ENCODE measurements at regions not wholly inside any gene's neighbourhood (a gene's known extent, or its start where the extent isn't known, plus 50 kb on each side); places are given as distances from the start of the nearest gene placed in this dataset.
"Not testable (repeated sequence)": the region's sequence is repeated elsewhere in the genome, so short reads cannot be mapped to it uniquely, and the experiment has no call there.

DNA sequence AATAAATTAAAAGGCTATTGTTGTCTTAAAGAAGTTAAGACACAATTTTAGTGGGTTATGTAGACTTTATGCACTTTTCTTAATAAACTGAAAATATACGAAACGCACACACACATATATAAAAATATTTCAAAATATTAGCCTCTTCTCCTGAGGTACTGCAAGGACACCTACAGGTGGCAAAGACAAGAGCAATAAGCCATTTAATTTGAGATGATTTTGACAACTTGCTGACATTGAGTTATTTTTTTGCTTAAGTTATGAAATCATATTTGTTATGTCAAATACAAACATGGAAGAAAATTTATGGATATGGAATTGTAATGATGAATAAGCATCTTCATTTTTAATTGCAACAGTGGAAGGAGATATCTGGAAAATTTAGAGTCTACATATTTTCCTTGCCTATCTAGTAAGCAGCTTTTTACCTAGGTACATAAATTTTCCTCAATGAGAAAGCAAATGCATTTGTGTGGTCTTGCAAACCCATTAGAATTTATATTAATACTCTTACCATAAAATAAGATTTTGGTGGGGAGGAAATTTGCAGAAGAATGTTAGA is 301.6 kb downstream of the ISL1 start:
- intact Hi-C loops (cut with DNase I; ENCODE audit: low total_unique reads), result no loop called here
- no peak overlapping the region for H3K4me3 ChIP-seq (ENCODE audit: low read depth, poor library complexity, severe bottlenecking)
- no peak for DNase-seq (ENCODE audit: low spot score in 2 of 2)
- no peak for TF ChIP-seq POLR2A (IDR thresholded peaks at IDR 0.05)
- TF ChIP-seq, protein P1, sequence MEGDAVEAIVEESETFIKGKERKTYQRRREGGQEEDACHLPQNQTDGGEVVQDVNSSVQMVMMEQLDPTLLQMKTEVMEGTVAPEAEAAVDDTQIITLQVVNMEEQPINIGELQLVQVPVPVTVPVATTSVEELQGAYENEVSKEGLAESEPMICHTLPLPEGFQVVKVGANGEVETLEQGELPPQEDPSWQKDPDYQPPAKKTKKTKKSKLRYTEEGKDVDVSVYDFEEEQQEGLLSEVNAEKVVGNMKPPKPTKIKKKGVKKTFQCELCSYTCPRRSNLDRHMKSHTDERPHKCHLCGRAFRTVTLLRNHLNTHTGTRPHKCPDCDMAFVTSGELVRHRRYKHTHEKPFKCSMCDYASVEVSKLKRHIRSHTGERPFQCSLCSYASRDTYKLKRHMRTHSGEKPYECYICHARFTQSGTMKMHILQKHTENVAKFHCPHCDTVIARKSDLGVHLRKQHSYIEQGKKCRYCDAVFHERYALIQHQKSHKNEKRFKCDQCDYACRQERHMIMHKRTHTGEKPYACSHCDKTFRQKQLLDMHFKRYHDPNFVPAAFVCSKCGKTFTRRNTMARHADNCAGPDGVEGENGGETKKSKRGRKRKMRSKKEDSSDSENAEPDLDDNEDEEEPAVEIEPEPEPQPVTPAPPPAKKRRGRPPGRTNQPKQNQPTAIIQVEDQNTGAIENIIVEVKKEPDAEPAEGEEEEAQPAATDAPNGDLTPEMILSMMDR (IDR thresholded peaks at IDR 0.05), result no peak
- 45 to 54% methylated on average over 2 of the region's 2 CpGs for WGBS, 2 donors

DNA sequence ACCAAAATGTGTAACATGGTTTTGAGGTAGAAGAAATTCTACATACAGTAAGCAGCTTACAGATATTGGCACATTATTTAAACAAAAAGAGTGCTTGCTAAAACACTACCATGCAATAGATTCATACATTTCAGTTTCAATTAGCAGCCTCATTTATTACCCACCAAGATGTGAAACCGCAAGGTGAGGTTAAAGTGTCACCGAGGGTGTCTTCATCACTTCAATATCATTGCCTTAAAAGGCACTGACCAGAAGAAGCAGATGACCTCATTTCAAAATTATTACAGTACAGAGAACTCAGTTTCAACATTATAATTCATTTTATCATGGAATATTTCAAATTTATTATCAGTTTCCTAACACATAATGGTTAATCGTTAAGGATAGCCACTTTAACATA is 302.2 kb downstream of the ISL1 start:
- DNase-seq (ENCODE audit: low spot score in 2 of 2), result no peak
- no peak for TF ChIP-seq POLR2A (IDR thresholded peaks at IDR 0.05)
- TF ChIP-seq, protein P1 (IDR thresholded peaks at IDR 0.05), result no peak
- 87 to 92% methylated on average over 3 of the region's 3 CpGs for whole genome bisulfite sequencing, 2 donors
- intact Hi-C loops (cut with DNase I; ENCODE audit: low total_unique reads), result no loop called here
- H3K4me3 ChIP-seq (ENCODE audit: low read depth, poor library complexity, severe bottlenecking), result no peak overlapping the region

DNA sequence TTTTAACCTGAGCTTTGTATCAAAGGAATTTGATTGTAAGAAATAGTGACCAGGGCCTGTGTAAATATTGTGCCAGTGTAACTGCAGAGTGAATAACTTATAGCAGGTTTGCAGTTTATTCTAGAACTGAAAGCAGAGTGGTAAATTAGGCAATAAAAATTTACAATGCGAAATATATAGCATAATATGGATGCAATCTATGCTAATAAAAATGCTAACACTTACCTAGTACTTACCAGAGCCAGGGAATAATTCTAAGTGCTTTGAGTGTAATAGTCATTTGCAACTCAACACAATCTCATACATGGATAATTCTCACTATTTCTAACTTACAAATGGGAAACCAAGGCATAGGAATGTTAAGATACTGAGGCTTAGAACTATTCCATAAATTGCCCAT is 303.4 kb downstream of the ISL1 start:
- TF ChIP-seq POLR2A (IDR thresholded peaks at IDR 0.05), result no peak
- TF ChIP-seq, protein P1 (IDR thresholded peaks at IDR 0.05), result no peak
- H3K4me3 ChIP-seq (ENCODE audit: low read depth, poor library complexity, severe bottlenecking), result no peak overlapping the region
- 84 to 87% methylated on average over 1 of the region's 1 CpG for WGBS, 2 donors
- DNase-seq (ENCODE audit: low spot score in 2 of 2), result no peak
- intact Hi-C loops (cut with DNase I; ENCODE audit: low total_unique reads), result no loop called here

DNA sequence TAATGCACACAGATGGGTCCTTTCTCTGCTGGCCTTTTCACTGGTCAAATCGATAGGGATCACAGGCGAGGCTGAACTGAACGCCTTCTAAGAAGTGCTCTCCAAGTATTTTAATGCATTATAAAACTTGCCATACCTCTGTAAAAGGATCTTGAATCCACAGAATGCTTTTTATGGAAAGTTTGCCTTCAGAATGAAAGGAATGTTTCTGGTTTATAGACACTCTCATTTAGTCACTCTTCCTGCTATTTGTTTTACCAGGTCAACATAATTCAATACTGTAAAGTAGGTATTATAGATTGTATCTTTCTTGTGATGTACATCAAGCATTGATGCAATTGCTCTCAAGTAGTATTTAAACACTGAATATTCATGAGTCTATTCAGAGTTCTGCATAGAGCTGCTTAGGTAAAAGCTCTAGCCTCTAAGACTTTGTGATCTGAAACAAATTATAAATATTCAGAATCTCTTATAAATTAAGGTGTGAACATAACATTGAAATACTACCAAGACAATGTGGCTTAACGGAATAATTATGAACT is 308.4 kb downstream of the ISL1 start:
- intact Hi-C loops (cut with DNase I; ENCODE audit: low total_unique reads), result no loop called here
- 83 to 84% methylated on average over 4 of the region's 4 CpGs for WGBS, 2 donors
- DNase-seq (ENCODE audit: low spot score in 2 of 2), result no peak
- H3K4me3 ChIP-seq (ENCODE audit: low read depth, poor library complexity, severe bottlenecking), result no peak overlapping the region
- TF ChIP-seq POLR2A (IDR thresholded peaks at IDR 0.05), result no peak
- TF ChIP-seq, protein P1 (IDR thresholded peaks at IDR 0.05), result no peak

DNA sequence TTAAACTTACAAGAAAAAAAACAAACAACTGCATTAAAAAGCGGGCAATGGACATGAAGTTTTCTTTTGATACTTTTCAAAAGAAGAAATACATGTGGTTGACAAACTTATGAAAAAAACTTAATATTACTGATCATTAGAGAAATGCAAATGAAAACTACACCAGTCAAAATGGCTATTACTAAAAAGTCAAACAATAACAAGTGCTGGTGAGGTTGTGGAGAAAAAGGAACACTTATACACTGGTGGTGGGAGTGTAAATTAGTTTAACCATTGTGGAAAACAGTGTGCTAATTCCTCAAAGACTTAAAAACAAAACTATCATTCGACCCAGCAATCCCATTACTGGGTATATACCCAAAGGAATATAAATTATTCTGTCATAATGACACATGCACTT is 311.6 kb downstream of the ISL1 start:
- 77 to 85% methylated on average over 2 of the region's 2 CpGs for WGBS, 2 donors
- TF ChIP-seq POLR2A (IDR thresholded peaks at IDR 0.05), result no peak
- TF ChIP-seq, protein P1 (IDR thresholded peaks at IDR 0.05), result no peak
- intact Hi-C loops (cut with DNase I; ENCODE audit: low total_unique reads), result no loop called here
- no peak for DNase-seq (ENCODE audit: low spot score in 2 of 2)
- H3K4me3 ChIP-seq (ENCODE audit: low read depth, poor library complexity, severe bottlenecking), result no peak overlapping the region

DNA sequence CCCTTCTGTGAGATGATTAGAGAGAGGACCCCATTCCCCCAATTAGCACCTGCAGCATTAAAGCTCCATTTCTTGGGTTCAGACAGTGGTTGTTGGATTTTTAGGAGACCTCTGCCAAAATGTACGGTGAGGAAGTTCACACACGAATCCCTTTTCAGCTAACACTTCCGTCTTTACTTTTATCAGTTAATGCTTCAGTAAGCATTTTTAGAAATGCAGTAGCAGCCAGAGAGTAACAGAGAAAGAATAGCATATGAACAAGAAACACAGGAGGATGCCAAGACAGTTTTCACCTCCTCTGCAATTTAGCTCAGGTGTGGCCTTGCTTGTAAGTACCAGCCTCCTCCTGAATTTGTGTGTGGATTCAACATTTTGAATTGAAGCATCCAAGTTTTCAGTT is 312.9 kb downstream of the ISL1 start:
- intact Hi-C loops (cut with DNase I; ENCODE audit: low total_unique reads), result no loop called here
- no peak for TF ChIP-seq POLR2A (IDR thresholded peaks at IDR 0.05)
- TF ChIP-seq, protein P1 (IDR thresholded peaks at IDR 0.05), result no peak
- whole genome bisulfite sequencing, 2 donors, result 81 to 86% methylated on average over 3 of the region's 3 CpGs
- DNase-seq (ENCODE audit: low spot score in 2 of 2), result no peak
- no peak overlapping the region for H3K4me3 ChIP-seq (ENCODE audit: low read depth, poor library complexity, severe bottlenecking)

DNA sequence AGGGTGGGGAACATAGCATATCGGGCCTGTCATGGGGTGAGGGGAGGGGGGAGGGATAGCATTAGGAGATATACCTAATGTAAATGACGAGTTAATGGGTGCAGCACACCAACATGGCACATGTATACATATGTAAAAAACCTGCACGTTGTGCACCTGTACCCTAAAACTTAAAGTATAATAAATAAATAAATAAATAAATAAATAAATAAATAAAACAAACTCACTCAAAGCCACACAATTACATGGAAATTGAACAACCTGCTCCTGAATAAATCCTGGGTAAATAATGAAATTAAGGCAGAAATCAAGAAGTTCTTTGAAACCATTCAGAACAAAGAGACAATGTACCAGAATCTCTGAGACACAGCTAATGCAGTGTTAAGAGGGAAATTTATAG is 318.8 kb downstream of the ISL1 start:
- H3K4me3 ChIP-seq (ENCODE audit: low read depth, poor library complexity, severe bottlenecking); intact Hi-C loops (cut with DNase I; ENCODE audit: low total_unique reads); DNase-seq (ENCODE audit: low spot score in 2 of 2): not testable (repeated sequence)
- WGBS, 2 donors, result 87 to 92% methylated on average over 3 of the region's 3 CpGs

Measured in lower leg skin (tissue), 4 donors.